B cell (primary cell): ENCODE measurements at regions not wholly inside any gene's neighbourhood (a gene's known extent, or its start where the extent isn't known, plus 50 kb on each side); places are given as distances from the start of the nearest gene placed in this dataset.

Experiments used
- EZH2 ChIP-seq: IDR thresholded peaks from 2 replicates; pipeline ENCODE4 v1.6.1; 2012; ENCODE audit warnings: borderline replicate concordance, low read depth, mild to moderate bottlenecking, moderate library complexity, low read length; ENCODE audit not compliant: insufficient read depth, poor library complexity, severe bottlenecking
- TF ChIP-seq, protein P1 (sequence below): fragments of 200-600 bp; IDR thresholded peaks from one replicate; pipeline ENCODE4 v1.8.0; 2022; ENCODE audit warnings: antibody characterized with exemption, mild to moderate bottlenecking

DNA sequence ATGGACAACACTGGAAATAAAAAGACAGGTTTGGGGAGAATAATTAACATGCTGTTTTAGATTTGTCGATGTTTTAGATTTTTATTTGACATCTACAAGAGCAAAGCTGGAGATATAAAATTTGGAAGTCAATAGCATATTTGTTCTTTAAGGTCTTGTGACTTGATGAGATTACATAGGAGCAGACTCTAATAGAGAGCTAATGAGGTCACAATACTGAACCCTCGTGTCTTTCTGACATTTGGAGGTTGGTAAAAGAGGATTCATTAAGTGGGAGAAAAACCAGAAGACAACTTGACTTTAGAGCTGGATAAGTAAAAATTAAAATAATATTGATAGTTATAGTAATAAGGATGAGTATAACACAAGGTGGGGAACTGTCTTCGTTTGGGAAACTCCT lies 322.7 kb upstream of the SEMA6A start:
- TF ChIP-seq, protein P1, sequence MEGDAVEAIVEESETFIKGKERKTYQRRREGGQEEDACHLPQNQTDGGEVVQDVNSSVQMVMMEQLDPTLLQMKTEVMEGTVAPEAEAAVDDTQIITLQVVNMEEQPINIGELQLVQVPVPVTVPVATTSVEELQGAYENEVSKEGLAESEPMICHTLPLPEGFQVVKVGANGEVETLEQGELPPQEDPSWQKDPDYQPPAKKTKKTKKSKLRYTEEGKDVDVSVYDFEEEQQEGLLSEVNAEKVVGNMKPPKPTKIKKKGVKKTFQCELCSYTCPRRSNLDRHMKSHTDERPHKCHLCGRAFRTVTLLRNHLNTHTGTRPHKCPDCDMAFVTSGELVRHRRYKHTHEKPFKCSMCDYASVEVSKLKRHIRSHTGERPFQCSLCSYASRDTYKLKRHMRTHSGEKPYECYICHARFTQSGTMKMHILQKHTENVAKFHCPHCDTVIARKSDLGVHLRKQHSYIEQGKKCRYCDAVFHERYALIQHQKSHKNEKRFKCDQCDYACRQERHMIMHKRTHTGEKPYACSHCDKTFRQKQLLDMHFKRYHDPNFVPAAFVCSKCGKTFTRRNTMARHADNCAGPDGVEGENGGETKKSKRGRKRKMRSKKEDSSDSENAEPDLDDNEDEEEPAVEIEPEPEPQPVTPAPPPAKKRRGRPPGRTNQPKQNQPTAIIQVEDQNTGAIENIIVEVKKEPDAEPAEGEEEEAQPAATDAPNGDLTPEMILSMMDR, result no peak
- no peak for TF ChIP-seq EZH2
